ENCODE measurements at regions not wholly inside any gene's neighbourhood (a gene's known extent, or its start where the extent isn't known, plus 50 kb on each side); places are given as distances from the start of the nearest gene placed in this dataset.

- H3K36me3 ChIP-seq (ENCODE audit: control insufficient read depth in 4 of 4, insufficient read depth in 4 of 4, low read length in 4 of 4), result peaks cover 0 to 4% (median 0%) of the 10 kb centered on the region in 4 donors
- no peaks in the 10 kb centered on the region for H3K27me3 ChIP-seq (ENCODE audit: control insufficient read depth in 3 of 3, insufficient read depth in 3 of 3, low read length in 2 of 3)
- no peak for TF ChIP-seq CTCF (IDR thresholded peaks at IDR 0.05; ENCODE audit: control extremely low read depth, extremely low read depth)
- H3K4me1 ChIP-seq (ENCODE audit: control insufficient read depth in 5 of 5, insufficient read depth in 5 of 5, low read length in 5 of 5), result peaks cover 0 to 48% (median 9%) of the 10 kb centered on the region in 5 donors
- whole genome bisulfite sequencing, 2 donors, result 80 to 91% methylated on average over 3 of the region's 3 CpGs
- ATAC-seq (ENCODE audit: insufficient read depth, low FRiP score), result no peak
- no peaks in the 10 kb centered on the region for H3K9me3 ChIP-seq (ENCODE audit: control insufficient read depth in 4 of 4, insufficient read depth in 3 of 4, low read length in 3 of 4)
- H3K27ac ChIP-seq (ENCODE audit: low read depth in 1 of 2, low read length in 1 of 2), result no peak overlapping the region
- DNase-seq, result peak in 2 of 3 donors; percentile 46 to 61
- H3K9ac ChIP-seq (ENCODE audit: insufficient read depth in 1 of 2, low read length in 2 of 2), result no peak overlapping the region
- H3K4me3 ChIP-seq, result no peak overlapping the region
These were observed 249.6 kb downstream of the PTPRC start for GRCh38 chr1:198888379-198888943.

- Histone ChIP-seq H3K27ac (ENCODE audit: low read depth in 1 of 2, low read length in 1 of 2) (no peak overlapping the region), H3K9ac (ENCODE audit: insufficient read depth in 1 of 2, low read length in 2 of 2) (no peak overlapping the region), H3K9me3 (ENCODE audit: control insufficient read depth in 4 of 4, insufficient read depth in 3 of 4, low read length in 3 of 4) (no peaks in the 10 kb centered on the region), H3K27me3 (ENCODE audit: control insufficient read depth in 3 of 3, insufficient read depth in 3 of 3, low read length in 2 of 3) (no peaks in the 10 kb centered on the region), H3K4me3 (no peak overlapping the region), H3K36me3 (ENCODE audit: control insufficient read depth in 4 of 4, insufficient read depth in 4 of 4, low read length in 4 of 4) (peaks cover 0 to 4% (median 0%) of the 10 kb centered on the region in 4 donors), H3K4me1 (ENCODE audit: control insufficient read depth in 5 of 5, insufficient read depth in 5 of 5, low read length in 5 of 5) (peaks cover 0 to 48% (median 9%) of the 10 kb centered on the region in 5 donors)
- WGBS, 2 donors, result 41 to 78% methylated on average over 1 of the region's 1 CpG
- peak in 1 of 3 donors; percentile 30 for DNase-seq
- TF ChIP-seq CTCF (IDR thresholded peaks at IDR 0.05; ENCODE audit: control extremely low read depth, extremely low read depth), result no peak
- no peak for ATAC-seq (ENCODE audit: insufficient read depth, low FRiP score)
These were observed 250.3 kb downstream of the PTPRC start for GRCh38 chr1:198889101-198889500.

- ATAC-seq (ENCODE audit: insufficient read depth, low FRiP score) (no peak), DNase-seq (peak in 2 of 3 donors; percentile 54 to 84)
- Histone ChIP-seq H3K27me3 (ENCODE audit: control insufficient read depth in 3 of 3, insufficient read depth in 3 of 3, low read length in 2 of 3) (no peaks in the 10 kb centered on the region), H3K36me3 (ENCODE audit: control insufficient read depth in 4 of 4, insufficient read depth in 4 of 4, low read length in 4 of 4) (peaks cover 0 to 2% (median 0%) of the 10 kb centered on the region in 4 donors), H3K27ac (ENCODE audit: low read depth in 1 of 2, low read length in 1 of 2) (no peak overlapping the region), H3K4me1 (ENCODE audit: control insufficient read depth in 5 of 5, insufficient read depth in 5 of 5, low read length in 5 of 5) (peaks cover 0 to 48% (median 9%) of the 10 kb centered on the region in 5 donors), H3K9me3 (ENCODE audit: control insufficient read depth in 4 of 4, insufficient read depth in 3 of 4, low read length in 3 of 4) (no peaks in the 10 kb centered on the region), H3K9ac (ENCODE audit: insufficient read depth in 1 of 2, low read length in 2 of 2) (no peak overlapping the region), H3K4me3 (no peak overlapping the region)
- no peak for TF ChIP-seq CTCF (IDR thresholded peaks at IDR 0.05; ENCODE audit: control extremely low read depth, extremely low read depth)
- 77 to 80% methylated on average over 1 of the region's 1 CpG for WGBS, 2 donors
These were observed 250.9 kb downstream of the PTPRC start for GRCh38 chr1:198889749-198890148.

Measured in lung (tissue), 11 donors.